K562 (cell line): ENCODE measurements at regions not wholly inside any gene's neighbourhood (a gene's known extent, or its start where the extent isn't known, plus 50 kb on each side); places are given as distances from the start of the nearest gene placed in this dataset.

ENCODE experiments used
- ATF7 ChIP-seq: fragments of 450-650 bp; IDR thresholded peaks from 2 replicates; pipeline ENCODE4 v1.7.1; 2014; ENCODE audit warnings: mild to moderate bottlenecking, moderate library complexity
- BCL6 ChIP-seq: fragments of 250-450 bp; sonication (Bioruptor Pico); IDR thresholded peaks from 2 replicates; pipeline ENCODE4 v1.4.0; 2020
- BRD9 ChIP-seq: fragments of 450-650 bp; IDR thresholded peaks from 2 replicates; pipeline ENCODE4 v1.6.1; 2018; ENCODE audit warnings: low read depth; ENCODE audit not compliant: partially characterized antibody
- CBFB ChIP-seq: sonication (generic); formaldehyde crosslinking; IDR thresholded peaks from 2 replicates; pipeline ENCODE4 v1.4.0; 2020; ENCODE audit warnings: mild to moderate bottlenecking, missing genetic modification reagents
- CTBP1 ChIP-seq: fragments of 450-650 bp; IDR thresholded peaks from 2 replicates; pipeline ENCODE4 v1.6.1; 2016; ENCODE audit warnings: borderline replicate concordance
- ELF2 ChIP-seq: fragments of 250-450 bp; sonication (Bioruptor Pico); IDR thresholded peaks from 2 replicates; pipeline ENCODE4 v1.5.0; 2021; ENCODE audit warnings: mild to moderate bottlenecking
- ETV6 ChIP-seq, 3 experiments: fragments of 150-350 bp in 1 of 3; sonication (generic) in 1 of 3; formaldehyde crosslinking in 1 of 3; IDR thresholded peaks; 2 replicates each; pipeline versions ENCODE4 v1.6.1 to v1.8.0; 2014 to 2022; ENCODE audit warnings: borderline replicate concordance in 2 of 3, low read depth in 2 of 3, antibody characterized with exemption in 1 of 3, low read length in 1 of 3, mild to moderate bottlenecking in 1 of 3, missing genetic modification reagents in 1 of 3
- MEIS2 ChIP-seq: fragments of 450-650 bp; IDR thresholded peaks from 2 replicates; pipeline ENCODE4 v1.6.1; 2014; ENCODE audit warnings: mild to moderate bottlenecking; ENCODE audit not compliant: partially characterized antibody
- MYNN ChIP-seq, 2 experiments: sonication (generic); formaldehyde crosslinking in 1 of 2; IDR thresholded peaks; 2 replicates each; pipeline versions ENCODE4 v1.5.0 to v1.6.1; 2016 to 2020; ENCODE audit warnings: antibody characterized with exemption in 1 of 2, missing genetic modification reagents in 1 of 2
- PML ChIP-seq: IDR thresholded peaks from 2 replicates; pipeline ENCODE4 v1.6.1; 2012; ENCODE audit warnings: low read length, inconsistent platforms
- TOE1 ChIP-seq, 2 experiments: fragments of 450-650 bp in 1 of 2; sonication (generic) in 1 of 2; formaldehyde crosslinking in 1 of 2; IDR thresholded peaks; 2 replicates each; pipeline versions ENCODE4 v1.7.1 to v1.8.0; 2016 to 2022; ENCODE audit warnings: borderline replicate concordance in 2 of 2, mild to moderate bottlenecking in 2 of 2, antibody characterized with exemption in 1 of 2, inconsistent platforms in 1 of 2, low read depth in 1 of 2, missing genetic modification reagents in 1 of 2, moderate library complexity in 1 of 2
- ZNF197 ChIP-seq: fragments of 200-800 bp; sonication (Bioruptor generic); IDR thresholded peaks from 2 replicates; pipeline ENCODE4 v1.6.1; 2016; ENCODE audit warnings: low read depth, missing genetic modification characterization, missing compliant biosample characterization
- ZNF589 ChIP-seq: fragments of 200-800 bp; sonication (Bioruptor generic); IDR thresholded peaks from 2 replicates; pipeline ENCODE4 v1.6.1; 2016; ENCODE audit warnings: low read depth, missing genetic modification characterization, missing compliant biosample characterization
- ZNF644 ChIP-seq: fragments of 200-800 bp; sonication (Bioruptor generic); IDR thresholded peaks from 2 replicates; pipeline ENCODE4 v1.6.1; 2016; ENCODE audit warnings: low read depth, missing genetic modification characterization, missing compliant biosample characterization
- TF ChIP-seq, protein P1 (sequence below): fragments of 150-350 bp; IDR thresholded peaks from 2 replicates; pipeline ENCODE4 v1.6.1; 2014; ENCODE audit warnings: low read depth, mild to moderate bottlenecking, low read length, borderline replicate concordance
- TF ChIP-seq, protein P2 (sequence below): fragments of 450-650 bp; formaldehyde crosslinking; IDR thresholded peaks from 2 replicates; pipeline ENCODE4 v1.4.0; 2022; ENCODE audit warnings: missing genetic modification characterization
- TF ChIP-seq, protein P3 (sequence below): fragments of 450-650 bp; conservative IDR thresholded peaks from 2 replicates; pipeline ENCODE4 v1.6.1; 2016; ENCODE audit warnings: missing genetic modification characterization, low read depth, mild to moderate bottlenecking, missing compliant biosample characterization, moderate library complexity
- TF ChIP-seq, protein P4 (sequence below): sonication (generic); formaldehyde crosslinking; IDR thresholded peaks from 2 replicates; pipeline ENCODE4 v1.8.0; 2022; ENCODE audit warnings: mild to moderate bottlenecking, low read depth, missing genetic modification reagents

DNA sequence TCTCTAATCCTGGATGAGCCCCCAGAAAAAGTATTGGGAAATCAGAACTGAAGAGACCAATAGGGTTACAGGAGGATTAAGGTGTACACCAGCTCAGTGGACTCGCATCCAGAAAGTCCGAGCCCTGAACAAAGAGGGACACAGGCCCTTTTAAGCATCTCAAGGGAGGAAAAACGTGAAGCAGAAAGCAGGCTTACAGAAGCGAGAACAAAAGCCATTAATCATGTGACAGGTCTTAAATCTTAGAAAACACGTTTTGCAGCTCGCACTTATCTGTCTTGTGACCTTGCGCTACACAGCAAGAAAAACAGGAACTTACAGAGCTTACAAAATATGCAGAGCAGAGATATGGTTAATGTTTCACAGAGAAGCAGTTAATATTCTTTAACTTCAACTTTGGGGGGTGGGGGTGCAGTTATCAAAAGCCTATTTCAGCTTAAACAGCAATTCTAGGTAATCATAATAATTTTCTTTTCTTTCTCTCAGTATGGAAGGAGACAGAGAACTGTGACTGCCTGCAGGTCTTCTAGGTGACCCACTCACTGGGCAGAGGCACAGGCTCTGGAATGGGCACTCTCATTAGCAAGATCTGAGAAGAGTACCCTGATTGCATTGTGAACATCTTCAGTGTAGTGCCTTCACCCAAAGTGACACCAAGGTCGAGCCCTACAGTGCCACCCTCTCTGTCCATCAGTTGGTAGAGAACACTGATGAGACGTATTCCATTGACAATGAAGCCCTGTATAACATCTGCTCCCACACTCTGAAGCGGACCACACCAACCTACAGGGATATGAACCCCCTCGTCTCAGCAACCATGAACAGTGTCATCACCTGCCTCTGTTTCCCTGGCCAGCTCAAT is 65.0 kb upstream of the MOCS1 start (continued):
- TF ChIP-seq CTBP1 (peak; percentile 52; the same call in 1 of the 2 replicates), ZNF197 (CRISPR knock-in tag) (peak; percentile 76), MYNN (IDR thresholded peaks at IDR 0.05) (no peak), MYNN (CRISPR knock-in tag; IDR thresholded peaks at IDR 0.05) (no peak), ELF2 (CRISPR knock-in tag) (no peak), PML (peak; percentile 94), BCL6 (CRISPR knock-in tag) (peak; percentile 64), TOE1 (IDR thresholded peaks at IDR 0.05; ENCODE audit: borderline replicate concordance) (peak; percentile 96), TOE1 (CRISPR knock-in tag; IDR thresholded peaks at IDR 0.05; ENCODE audit: borderline replicate concordance, low read depth) (no peak), ETV6 (IDR thresholded peaks at IDR 0.05; ENCODE audit: borderline replicate concordance in 1 of 2, low read depth in 2 of 2, low read length in 1 of 2) (0 out of 4 replicates have a peak, but pooled peaks of 1 of the 2 experiments have one; percentile 28), ETV6 (CRISPR knock-in tag; IDR thresholded peaks at IDR 0.05; ENCODE audit: borderline replicate concordance) (no peak), BRD9 (peak; percentile 59), ZNF644 (peak; percentile 96), ATF7 (peak; percentile 72; the same call in 1 of the 2 replicates), MEIS2 (peak; percentile 100), ZNF589 (CRISPR knock-in tag) (peak; percentile 98), CBFB (no peak)
- TF ChIP-seq, protein P1, sequence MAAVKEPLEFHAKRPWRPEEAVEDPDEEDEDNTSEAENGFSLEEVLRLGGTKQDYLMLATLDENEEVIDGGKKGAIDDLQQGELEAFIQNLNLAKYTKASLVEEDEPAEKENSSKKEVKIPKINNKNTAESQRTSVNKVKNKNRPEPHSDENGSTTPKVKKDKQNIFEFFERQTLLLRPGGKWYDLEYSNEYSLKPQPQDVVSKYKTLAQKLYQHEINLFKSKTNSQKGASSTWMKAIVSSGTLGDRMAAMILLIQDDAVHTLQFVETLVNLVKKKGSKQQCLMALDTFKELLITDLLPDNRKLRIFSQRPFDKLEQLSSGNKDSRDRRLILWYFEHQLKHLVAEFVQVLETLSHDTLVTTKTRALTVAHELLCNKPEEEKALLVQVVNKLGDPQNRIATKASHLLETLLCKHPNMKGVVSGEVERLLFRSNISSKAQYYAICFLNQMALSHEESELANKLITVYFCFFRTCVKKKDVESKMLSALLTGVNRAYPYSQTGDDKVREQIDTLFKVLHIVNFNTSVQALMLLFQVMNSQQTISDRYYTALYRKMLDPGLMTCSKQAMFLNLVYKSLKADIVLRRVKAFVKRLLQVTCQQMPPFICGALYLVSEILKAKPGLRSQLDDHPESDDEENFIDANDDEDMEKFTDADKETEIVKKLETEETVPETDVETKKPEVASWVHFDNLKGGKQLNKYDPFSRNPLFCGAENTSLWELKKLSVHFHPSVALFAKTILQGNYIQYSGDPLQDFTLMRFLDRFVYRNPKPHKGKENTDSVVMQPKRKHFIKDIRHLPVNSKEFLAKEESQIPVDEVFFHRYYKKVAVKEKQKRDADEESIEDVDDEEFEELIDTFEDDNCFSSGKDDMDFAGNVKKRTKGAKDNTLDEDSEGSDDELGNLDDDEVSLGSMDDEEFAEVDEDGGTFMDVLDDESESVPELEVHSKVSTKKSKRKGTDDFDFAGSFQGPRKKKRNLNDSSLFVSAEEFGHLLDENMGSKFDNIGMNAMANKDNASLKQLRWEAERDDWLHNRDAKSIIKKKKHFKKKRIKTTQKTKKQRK: 0 out of 2 replicates have a peak, but pooled peaks have one; percentile 58
- TF ChIP-seq, protein P2, sequence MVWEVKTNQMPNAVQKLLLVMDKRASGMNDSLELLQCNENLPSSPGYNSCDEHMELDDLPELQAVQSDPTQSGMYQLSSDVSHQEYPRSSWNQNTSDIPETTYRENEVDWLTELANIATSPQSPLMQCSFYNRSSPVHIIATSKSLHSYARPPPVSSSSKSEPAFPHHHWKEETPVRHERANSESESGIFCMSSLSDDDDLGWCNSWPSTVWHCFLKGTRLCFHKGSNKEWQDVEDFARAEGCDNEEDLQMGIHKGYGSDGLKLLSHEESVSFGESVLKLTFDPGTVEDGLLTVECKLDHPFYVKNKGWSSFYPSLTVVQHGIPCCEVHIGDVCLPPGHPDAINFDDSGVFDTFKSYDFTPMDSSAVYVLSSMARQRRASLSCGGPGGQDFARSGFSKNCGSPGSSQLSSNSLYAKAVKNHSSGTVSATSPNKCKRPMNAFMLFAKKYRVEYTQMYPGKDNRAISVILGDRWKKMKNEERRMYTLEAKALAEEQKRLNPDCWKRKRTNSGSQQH: peak; percentile 37; the same call in 1 of the 2 replicates
- TF ChIP-seq, protein P3, sequence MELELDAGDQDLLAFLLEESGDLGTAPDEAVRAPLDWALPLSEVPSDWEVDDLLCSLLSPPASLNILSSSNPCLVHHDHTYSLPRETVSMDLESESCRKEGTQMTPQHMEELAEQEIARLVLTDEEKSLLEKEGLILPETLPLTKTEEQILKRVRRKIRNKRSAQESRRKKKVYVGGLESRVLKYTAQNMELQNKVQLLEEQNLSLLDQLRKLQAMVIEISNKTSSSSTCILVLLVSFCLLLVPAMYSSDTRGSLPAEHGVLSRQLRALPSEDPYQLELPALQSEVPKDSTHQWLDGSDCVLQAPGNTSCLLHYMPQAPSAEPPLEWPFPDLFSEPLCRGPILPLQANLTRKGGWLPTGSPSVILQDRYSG: 0 out of 2 replicates have a peak, but pooled peaks have one; percentile 81
- TF ChIP-seq, protein P4, sequence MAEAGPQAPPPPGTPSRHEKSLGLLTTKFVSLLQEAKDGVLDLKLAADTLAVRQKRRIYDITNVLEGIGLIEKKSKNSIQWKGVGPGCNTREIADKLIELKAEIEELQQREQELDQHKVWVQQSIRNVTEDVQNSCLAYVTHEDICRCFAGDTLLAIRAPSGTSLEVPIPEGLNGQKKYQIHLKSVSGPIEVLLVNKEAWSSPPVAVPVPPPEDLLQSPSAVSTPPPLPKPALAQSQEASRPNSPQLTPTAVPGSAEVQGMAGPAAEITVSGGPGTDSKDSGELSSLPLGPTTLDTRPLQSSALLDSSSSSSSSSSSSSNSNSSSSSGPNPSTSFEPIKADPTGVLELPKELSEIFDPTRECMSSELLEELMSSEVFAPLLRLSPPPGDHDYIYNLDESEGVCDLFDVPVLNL (CRISPR knock-in tag): no peak
